ENCODE measurements at regions not wholly inside any gene's neighbourhood (a gene's known extent, or its start where the extent isn't known, plus 50 kb on each side); places are given as distances from the start of the nearest gene placed in this dataset.
A peak's percentile ranks its signal among the peaks of the same experiment; 100 is the strongest.

- H3K4me3 Mint-ChIP-seq (ENCODE audit: unreplicated experiment): no peak overlapping the region
- H3K9ac ChIP-seq (ENCODE audit: low read length): peak overlapping the region; percentile 54
- DNase-seq (ENCODE audit: low read depth) (no peak), FAIRE-seq (no peak)
- H3K36me3 ChIP-seq (ENCODE audit: insufficient read depth, low read length): peaks cover 2% of the 10 kb centered on the region
- H3K36me3 Mint-ChIP-seq (ENCODE audit: low read depth, unreplicated experiment): no peaks in the 10 kb centered on the region
- peak overlapping the region; percentile 85 for H3K27ac ChIP-seq (ENCODE audit: low read depth, low read length)
- H3K27me3 ChIP-seq (ENCODE audit: insufficient read depth, low read length): peaks cover 5% of the 10 kb centered on the region
- TF ChIP-seq CTCF (IDR thresholded peaks at IDR 0.05; ENCODE audit: insufficient read depth, low read depth, low read length) (no peak), EZH2 (IDR thresholded peaks at IDR 0.05; ENCODE audit: insufficient read depth, low read length) (no peak)
- peaks cover 67% of the 10 kb centered on the region for H3K79me2 ChIP-seq (ENCODE audit: insufficient read depth, low read length)
- H3K4me1 Mint-ChIP-seq (ENCODE audit: low read depth, unreplicated experiment): peaks cover 13% of the 10 kb centered on the region
- no peak overlapping the region for H2AFZ ChIP-seq (ENCODE audit: low read depth, low read length)
- peak overlapping the region; percentile 82 for H3K4me2 ChIP-seq (ENCODE audit: low read length)
- H3K4me3 ChIP-seq (ENCODE audit: insufficient read depth, low read depth, low read length): peak overlapping the region; percentile 37
- H4K20me1 ChIP-seq (ENCODE audit: insufficient read depth, low read length): no peaks in the 10 kb centered on the region
- H3K27me3 Mint-ChIP-seq (ENCODE audit: low read depth, unreplicated experiment): peaks cover 25% of the 10 kb centered on the region
- H3K9me3 ChIP-seq (ENCODE audit: insufficient read depth, low read depth, low read length): no peaks in the 10 kb centered on the region
- peaks cover 39% of the 10 kb centered on the region for H3K4me1 ChIP-seq (ENCODE audit: insufficient read depth, low read length)
- no peak overlapping the region for H3K27ac Mint-ChIP-seq (ENCODE audit: unreplicated experiment)
- no peaks in the 10 kb centered on the region for H3K9me3 Mint-ChIP-seq (ENCODE audit: unreplicated experiment)
These were observed 219.2 kb downstream of the MEF2C start for GRCh38 chr5:88663793-88664216.

GRCh38 chr5:88662846-88663245, 220.1 kb downstream of the MEF2C start:
- Histone ChIP-seq H3K27ac (ENCODE audit: low read depth, low read length) (peak overlapping the region; percentile 85), H3K4me2 (ENCODE audit: low read length) (peak overlapping the region; percentile 82), H3K79me2 (ENCODE audit: insufficient read depth, low read length) (peaks cover 60% of the 10 kb centered on the region), H4K20me1 (ENCODE audit: insufficient read depth, low read length) (no peaks in the 10 kb centered on the region), H3K4me1 (ENCODE audit: insufficient read depth, low read length) (peaks cover 36% of the 10 kb centered on the region), H3K27me3 (ENCODE audit: insufficient read depth, low read length) (peaks cover 5% of the 10 kb centered on the region), H3K36me3 (ENCODE audit: insufficient read depth, low read length) (peaks cover under 1% of the 10 kb centered on the region), H3K4me3 (ENCODE audit: insufficient read depth, low read depth, low read length) (no peak overlapping the region), H3K9ac (ENCODE audit: low read length) (peak overlapping the region; percentile 54), H2AFZ (ENCODE audit: low read depth, low read length) (no peak overlapping the region), H3K9me3 (ENCODE audit: insufficient read depth, low read depth, low read length) (no peaks in the 10 kb centered on the region)
- no peak overlapping the region for H3K4me3 Mint-ChIP-seq (ENCODE audit: unreplicated experiment)
- H3K36me3 Mint-ChIP-seq (ENCODE audit: low read depth, unreplicated experiment): no peaks in the 10 kb centered on the region
- peaks cover 13% of the 10 kb centered on the region for H3K4me1 Mint-ChIP-seq (ENCODE audit: low read depth, unreplicated experiment)
- FAIRE-seq (no peak), DNase-seq (ENCODE audit: low read depth) (peak; percentile 55)
- no peak overlapping the region for H3K27ac Mint-ChIP-seq (ENCODE audit: unreplicated experiment)
- TF ChIP-seq EZH2 (IDR thresholded peaks at IDR 0.05; ENCODE audit: insufficient read depth, low read length): no peak
- TF ChIP-seq CTCF (IDR thresholded peaks at IDR 0.05; ENCODE audit: insufficient read depth, low read depth, low read length): no peak
- peaks cover 16% of the 10 kb centered on the region for H3K27me3 Mint-ChIP-seq (ENCODE audit: low read depth, unreplicated experiment)
- H3K9me3 Mint-ChIP-seq (ENCODE audit: unreplicated experiment): no peaks in the 10 kb centered on the region

DNA sequence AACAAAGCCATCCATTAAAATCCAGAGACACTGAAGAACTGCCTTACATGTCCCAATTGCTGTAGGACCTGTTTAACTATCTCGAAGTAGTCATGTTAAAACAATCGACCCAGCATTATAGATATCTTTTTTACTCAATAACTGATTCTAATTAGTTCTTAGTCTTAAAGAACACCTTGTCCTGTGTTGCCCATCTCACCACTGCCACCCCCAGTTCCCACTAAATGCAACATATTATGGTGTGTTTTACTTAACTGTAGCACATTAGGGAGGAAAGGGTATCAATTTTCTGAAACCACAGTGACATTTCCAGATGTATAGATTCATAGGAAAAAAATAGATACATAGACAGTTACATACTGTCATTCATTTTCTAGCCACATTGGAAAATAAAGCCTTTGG, 221.2 kb downstream of the MEF2C start:
- Histone ChIP-seq H3K4me1 (ENCODE audit: insufficient read depth, low read length) (peaks cover 34% of the 10 kb centered on the region), H4K20me1 (ENCODE audit: insufficient read depth, low read length) (no peaks in the 10 kb centered on the region), H3K9me3 (ENCODE audit: insufficient read depth, low read depth, low read length) (no peaks in the 10 kb centered on the region), H3K36me3 (ENCODE audit: insufficient read depth, low read length) (no peaks in the 10 kb centered on the region), H3K79me2 (ENCODE audit: insufficient read depth, low read length) (peaks cover 51% of the 10 kb centered on the region), H3K4me2 (ENCODE audit: low read length) (peak overlapping the region; percentile 87), H2AFZ (ENCODE audit: low read depth, low read length) (no peak overlapping the region), H3K27me3 (ENCODE audit: insufficient read depth, low read length) (no peaks in the 10 kb centered on the region), H3K4me3 (ENCODE audit: insufficient read depth, low read depth, low read length) (peak overlapping the region; percentile 67), H3K9ac (ENCODE audit: low read length) (peak overlapping the region; percentile 75), H3K27ac (ENCODE audit: low read depth, low read length) (peak overlapping the region; percentile 78)
- no peak for DNase-seq (ENCODE audit: low read depth)
- Mint-ChIP-seq H3K4me1 (ENCODE audit: low read depth, unreplicated experiment) (peaks cover 10% of the 10 kb centered on the region), H3K27me3 (ENCODE audit: low read depth, unreplicated experiment) (peaks cover 6% of the 10 kb centered on the region), H3K9me3 (ENCODE audit: unreplicated experiment) (no peaks in the 10 kb centered on the region), H3K36me3 (ENCODE audit: low read depth, unreplicated experiment) (no peaks in the 10 kb centered on the region), H3K4me3 (ENCODE audit: unreplicated experiment) (peak overlapping the region; percentile 83), H3K27ac (ENCODE audit: unreplicated experiment) (no peak overlapping the region)
- no peak for TF ChIP-seq CTCF (IDR thresholded peaks at IDR 0.05; ENCODE audit: insufficient read depth, low read depth, low read length)
- no peak for TF ChIP-seq EZH2 (IDR thresholded peaks at IDR 0.05; ENCODE audit: insufficient read depth, low read length)
- no peak for FAIRE-seq
